Kidney (tissue), 13 donors: ENCODE measurements at regions not wholly inside any gene's neighbourhood (a gene's known extent, or its start where the extent isn't known, plus 50 kb on each side); places are given as distances from the start of the nearest gene placed in this dataset.

ENCODE experiments used
- DNase-seq, 5 donors: peaks; one replicate each; pipeline ENCODE4 v3.0.0-alpha.2; 2013 to 2020
- FAIRE-seq: peaks from 2 replicates; lab custom pipeline; 2012; peaks lifted over from hg19 to GRCh38; lab: Jason Lieb, UNC
- H3K27ac ChIP-seq, 2 donors: one replicate each; pipeline ENCODE4 v1.7.0; 2013; ENCODE audit warnings: low read depth in 2 of 2, low read length in 2 of 2, inconsistent platforms in 1 of 2
- H3K27me3 ChIP-seq: one replicate; pipeline ENCODE4 v1.7.1; 2013; ENCODE audit warnings: low read length, inconsistent platforms; ENCODE audit not compliant: control insufficient read depth, insufficient read depth
- H3K36me3 ChIP-seq, 3 donors: one replicate each; pipeline versions ENCODE4 v1.7.0 to v1.7.1; 2013; ENCODE audit warnings: low read length in 3 of 3, control low read depth in 1 of 3, inconsistent platforms in 1 of 3; ENCODE audit not compliant: insufficient read depth in 3 of 3, control insufficient read depth in 2 of 3
- H3K4me1 ChIP-seq, 3 donors: one replicate each; pipeline versions ENCODE4 v1.7.0 to v1.7.1; 2013; ENCODE audit warnings: low read length in 3 of 3, inconsistent platforms in 1 of 3, low read depth in 1 of 3; ENCODE audit not compliant: control insufficient read depth in 2 of 3, insufficient read depth in 2 of 3
- H3K4me3 ChIP-seq, 3 donors: one replicate each; pipeline versions ENCODE4 v1.7.0 to v1.8.1; 2013; ENCODE audit warnings: low read length in 3 of 3, control low read depth in 1 of 3, inconsistent platforms in 1 of 3
- H3K9ac ChIP-seq, 3 donors: one replicate each; pipeline versions ENCODE4 v1.7.0 to v1.7.1; 2013; ENCODE audit warnings: low read length in 3 of 3, control low read depth in 1 of 3, inconsistent platforms in 1 of 3
- H3K9me3 ChIP-seq, 3 donors: one replicate each; pipeline versions ENCODE4 v1.7.0 to v1.7.1; 2013; ENCODE audit warnings: low read length in 3 of 3, control low read depth in 1 of 3, inconsistent platforms in 1 of 3; ENCODE audit not compliant: control insufficient read depth in 2 of 3, insufficient read depth in 1 of 3
- CTCF ChIP-seq: IDR thresholded peaks from 3 replicates; pipeline ENCODE4 v1.5.1; 2012; ENCODE audit warnings: mild to moderate bottlenecking, moderate library complexity, borderline replicate concordance; ENCODE audit not compliant: insufficient read depth; ENCODE audit errors: extremely low read depth
- intact Hi-C: fragments of 100-400 bp; cut with DNase I; formaldehyde crosslinking; loops from one replicate; pipeline ENCODE4 v1.11.1; 2022
- donor health status: control.
- donor health status: control.
- donor health status: control.
- donor health status: control.
- donor health status: control.
- donor health status: DM: yes; HTN: yes; CAD: no.
- donor health status: Normal renal cell carcinoma (clear cell type).

GRCh38 chr7:128160296-128160695, 80.8 kb upstream of the LEP start:
- Histone ChIP-seq H3K27ac (no peak overlapping the region), H3K27me3 (peaks cover 6% of the 10 kb centered on the region), H3K4me1 (peaks cover 0 to 2% (median 0%) of the 10 kb centered on the region in 3 donors), H3K9ac (no peak overlapping the region), H3K36me3 (no peaks in the 10 kb centered on the region), H3K9me3 (no peaks in the 10 kb centered on the region), H3K4me3 (no peak overlapping the region)
- no peak for FAIRE-seq
- peak in 1 of 5 donors; percentile 7 for DNase-seq
- intact Hi-C loops, result no loop called here
- no peak for TF ChIP-seq CTCF

GRCh38 chr7:128161466-128162125, 79.5 kb upstream of the LEP start:
- TF ChIP-seq CTCF, result no peak
- Histone ChIP-seq H3K9me3 (no peaks in the 10 kb centered on the region), H3K36me3 (no peaks in the 10 kb centered on the region), H3K4me3 (no peak overlapping the region), H3K9ac (no peak overlapping the region), H3K4me1 (peaks cover 0 to 4% (median 0%) of the 10 kb centered on the region in 3 donors), H3K27ac (no peak overlapping the region), H3K27me3 (peaks cover 15% of the 10 kb centered on the region)
- FAIRE-seq (no peak), DNase-seq (no peak)
- intact Hi-C loops, result no loop called here

GRCh38 chr7:128162666-128163065, 78.4 kb upstream of the LEP start:
- Histone ChIP-seq H3K27ac (no peak overlapping the region), H3K9ac (no peak overlapping the region), H3K4me3 (no peak overlapping the region), H3K4me1 (peaks cover 0 to 4% (median 0%) of the 10 kb centered on the region in 3 donors), H3K27me3 (peaks cover 15% of the 10 kb centered on the region), H3K9me3 (no peaks in the 10 kb centered on the region), H3K36me3 (no peaks in the 10 kb centered on the region)
- FAIRE-seq (no peak), DNase-seq (peak in 1 of 5 donors; percentile 6)
- no peak for TF ChIP-seq CTCF
- intact Hi-C loops, result no loop called here

GRCh38 chr7:128163473-128163872, 77.6 kb upstream of the LEP start:
- no peak for TF ChIP-seq CTCF
- Histone ChIP-seq H3K4me3 (no peak overlapping the region), H3K9ac (no peak overlapping the region), H3K27me3 (peaks cover 15% of the 10 kb centered on the region), H3K36me3 (no peaks in the 10 kb centered on the region), H3K9me3 (no peaks in the 10 kb centered on the region), H3K27ac (no peak overlapping the region), H3K4me1 (peaks cover 0 to 12% (median 0%) of the 10 kb centered on the region in 3 donors)
- intact Hi-C loops, result no loop called here
- no peak for FAIRE-seq
- DNase-seq, result peak in 1 of 5 donors; percentile 12
